ENCODE measurements at regions not wholly inside any gene's neighbourhood (a gene's known extent, or its start where the extent isn't known, plus 50 kb on each side); places are given as distances from the start of the nearest gene placed in this dataset.
A peak's percentile ranks its signal among the peaks of the same experiment; 100 is the strongest.
"Not testable (repeated sequence)": the region's sequence is repeated elsewhere in the genome, so short reads cannot be mapped to it uniquely, and the experiment has no call there.

- peak; percentile 8 for DNase-seq
Observed at GRCh38 chr13:59261928-59262488, 901.7 kb downstream of the DIAPH3 start.

DNA sequence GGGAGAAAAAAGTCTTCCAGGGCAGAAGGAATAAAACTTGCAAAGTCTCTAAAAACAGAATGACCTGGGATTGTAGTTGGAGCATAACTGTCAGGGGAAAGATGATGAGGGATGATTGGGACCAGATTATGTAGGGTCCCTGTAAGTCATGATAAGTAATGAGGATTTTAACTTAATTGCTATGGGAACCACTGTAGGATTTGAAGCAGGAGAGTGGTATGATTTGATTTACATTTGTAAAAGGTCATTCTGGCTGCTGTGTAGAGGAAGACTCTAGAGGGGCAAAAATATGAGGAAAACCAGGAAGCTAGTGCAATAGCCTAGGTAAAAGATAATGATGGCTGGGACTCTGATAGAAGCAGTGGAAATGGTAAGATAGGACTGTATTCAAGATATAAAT, 900.2 kb downstream of the DIAPH3 start:
- no peak for DNase-seq

DNA sequence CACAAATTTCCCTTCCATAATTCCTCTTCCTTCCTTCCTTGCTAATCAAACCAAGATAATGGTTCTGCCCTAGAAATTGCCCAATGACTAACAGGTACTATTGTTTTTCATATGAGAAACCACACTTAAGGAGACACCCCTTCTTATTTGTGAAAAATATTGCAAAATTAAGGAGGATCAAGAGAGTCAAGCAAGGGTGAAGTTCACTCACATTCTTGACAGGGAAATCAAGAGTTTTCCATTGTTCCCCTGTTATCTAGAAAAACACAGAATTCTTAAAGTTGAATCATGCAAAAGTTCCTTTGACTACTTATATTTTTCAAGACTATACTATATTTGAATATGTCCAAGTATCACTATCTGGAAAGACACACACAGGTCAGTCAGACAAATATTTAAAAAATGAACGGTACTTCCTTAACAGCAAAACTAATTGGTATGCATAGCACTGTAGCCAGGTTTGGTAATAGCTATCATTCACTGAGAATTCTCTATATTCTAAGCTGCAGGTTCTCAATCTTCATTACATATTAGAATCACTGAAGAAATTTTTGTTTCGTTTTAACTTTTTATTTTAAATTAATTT, 897.2 kb downstream of the DIAPH3 start:
- no peak for DNase-seq

GRCh38 chr13:59269476-59269875, 894.3 kb downstream of the DIAPH3 start:
- DNase-seq: peak; percentile 84

GRCh38 chr13:59270327-59270726, 893.4 kb downstream of the DIAPH3 start:
- no peak for DNase-seq

DNA sequence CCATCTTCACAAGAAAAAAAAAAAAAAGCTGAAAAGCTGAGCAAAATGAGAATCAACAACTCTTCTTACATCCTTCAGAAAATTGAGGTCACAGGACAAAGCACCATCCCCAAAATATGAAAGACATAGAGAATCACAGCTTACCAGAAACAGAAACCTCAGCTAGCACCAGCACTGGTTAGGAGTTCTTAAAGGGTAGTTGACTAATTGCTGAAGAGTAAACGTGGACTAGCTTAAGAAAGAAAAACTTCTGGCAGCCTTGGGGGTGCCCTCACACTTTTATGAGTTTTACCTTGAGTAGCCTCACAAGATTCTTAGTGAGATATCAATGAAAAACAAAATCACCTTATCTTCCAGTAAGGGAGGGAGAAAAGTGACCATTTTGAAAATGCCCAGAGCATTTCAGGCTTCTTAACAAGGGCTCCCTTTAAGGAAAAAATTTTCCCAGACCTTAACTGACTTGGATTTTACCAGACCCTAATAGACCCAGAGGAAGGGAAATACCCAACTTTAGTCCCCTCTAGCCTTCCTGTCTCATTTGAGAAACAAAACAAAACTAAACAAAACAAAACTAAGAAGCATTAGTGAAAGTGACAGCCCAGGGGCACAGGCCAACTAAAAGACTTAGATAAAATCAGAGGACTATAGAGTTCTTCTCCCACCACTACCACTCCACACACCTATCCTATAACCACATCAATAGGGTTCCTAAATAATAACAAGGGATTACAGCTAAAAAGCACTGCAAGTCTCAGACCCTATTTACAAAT, 888.6 kb downstream of the DIAPH3 start:
- no peak for DNase-seq

- no peak for DNase-seq
Observed at GRCh38 chr13:59276436-59276835, 887.3 kb downstream of the DIAPH3 start.

DNA sequence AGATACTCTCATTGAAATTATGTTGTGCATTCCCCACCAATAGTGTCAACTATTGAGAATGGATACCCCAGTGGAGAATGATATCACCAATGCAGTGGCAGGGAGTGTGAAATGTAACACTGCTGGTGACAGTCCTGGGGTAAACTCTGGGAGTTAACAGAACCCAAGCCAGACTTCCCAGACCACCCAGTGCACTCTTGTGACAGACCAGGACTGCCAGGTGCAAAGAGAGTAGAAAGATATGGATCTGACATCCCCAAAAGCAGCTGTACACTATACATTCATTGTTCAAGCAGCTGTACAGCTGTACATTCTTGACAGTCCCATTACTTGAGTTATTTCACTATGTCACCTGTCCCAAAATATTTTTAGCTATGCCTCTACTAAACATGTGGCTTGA, 886.6 kb downstream of the DIAPH3 start:
- no peak for DNase-seq

GRCh38 chr13:59279028-59279427, 884.7 kb downstream of the DIAPH3 start:
- no peak for DNase-seq

GRCh38 chr13:59279576-59279975, 884.2 kb downstream of the DIAPH3 start:
- DNase-seq: no peak

GRCh38 chr13:59280297-59280696, 883.4 kb downstream of the DIAPH3 start:
- no peak for DNase-seq

DNA sequence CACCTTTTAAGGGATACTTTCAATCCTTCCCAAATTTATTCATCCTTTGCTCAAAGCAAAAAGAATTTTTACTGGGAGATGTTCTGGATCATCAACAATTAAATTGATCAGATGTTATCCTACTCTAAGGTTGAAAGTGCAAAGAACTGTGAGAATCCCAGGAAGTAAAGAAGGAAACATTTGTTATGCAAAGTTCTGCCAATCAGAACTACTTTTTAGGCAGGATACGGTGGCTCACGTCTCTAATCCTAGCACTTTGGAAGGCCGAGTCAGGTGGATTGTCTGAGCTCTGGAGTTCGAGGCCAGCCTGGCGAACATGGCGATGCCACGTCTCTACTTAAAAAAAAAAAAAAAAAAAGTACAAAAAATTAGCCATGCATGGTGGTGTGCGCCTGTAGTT, 882.3 kb downstream of the DIAPH3 start:
- DNase-seq: no peak

GRCh38 chr13:59292240-59292639, 871.5 kb downstream of the DIAPH3 start:
- not testable (repeated sequence) for DNase-seq

DNA sequence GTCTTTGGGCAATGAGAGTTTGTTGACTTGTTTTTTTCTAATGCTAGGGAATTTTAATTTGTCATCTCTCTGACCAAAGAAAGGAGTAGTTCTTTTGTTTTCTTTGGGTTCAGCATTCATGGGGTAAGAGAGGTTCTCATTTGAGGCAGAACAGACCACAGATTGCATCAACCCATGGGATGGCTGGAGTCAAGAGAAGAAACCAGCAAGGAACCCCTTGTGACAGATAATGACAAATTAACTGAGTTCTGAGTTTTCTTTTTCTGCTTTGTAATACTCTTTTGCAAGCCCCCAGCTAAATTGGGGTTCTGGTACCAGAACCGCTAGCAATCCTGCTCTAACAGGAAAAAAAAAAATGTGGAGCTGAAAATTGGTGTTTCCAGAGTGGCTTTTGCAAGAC, 864.1 kb downstream of the DIAPH3 start:
- DNase-seq: no peak

DNA sequence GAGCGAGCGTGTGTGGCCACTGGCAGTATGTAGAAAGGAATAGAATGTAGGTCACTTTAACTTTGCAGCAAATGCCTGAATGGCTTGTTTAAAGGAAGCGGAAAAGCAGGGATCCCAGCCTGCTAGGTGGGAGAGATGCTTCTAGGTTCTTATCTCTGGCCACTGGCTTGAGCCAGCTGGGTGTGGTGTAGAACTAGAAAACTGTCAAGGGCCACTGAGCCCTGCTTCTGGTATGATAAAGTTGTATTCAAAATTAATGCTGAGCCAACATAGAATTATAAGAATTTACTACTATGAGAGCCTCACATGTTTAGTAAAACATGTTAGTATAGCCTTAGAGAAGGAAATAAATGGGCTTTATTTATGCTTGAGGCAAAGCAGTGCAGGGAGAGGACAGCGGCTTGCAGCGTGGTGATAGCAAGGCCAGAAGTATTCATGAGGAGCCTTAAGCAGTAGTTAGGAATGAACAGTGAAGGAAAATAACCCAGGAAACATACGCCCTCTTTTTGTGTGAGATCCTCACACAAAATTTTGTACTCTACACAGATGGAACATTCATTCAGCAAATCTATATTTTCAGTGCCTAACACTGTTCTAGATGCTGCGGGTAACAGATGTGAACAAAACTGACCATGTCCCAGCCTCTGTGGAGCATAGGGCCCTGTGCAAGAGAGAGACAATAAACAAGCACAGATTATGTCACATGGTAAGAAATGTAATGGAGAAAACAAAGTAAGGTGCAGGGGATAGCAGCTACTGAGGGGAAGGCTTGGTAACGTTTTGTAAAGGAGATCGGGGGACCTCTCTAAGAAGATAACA, 863.2 kb downstream of the DIAPH3 start:
- no peak for DNase-seq

DNA sequence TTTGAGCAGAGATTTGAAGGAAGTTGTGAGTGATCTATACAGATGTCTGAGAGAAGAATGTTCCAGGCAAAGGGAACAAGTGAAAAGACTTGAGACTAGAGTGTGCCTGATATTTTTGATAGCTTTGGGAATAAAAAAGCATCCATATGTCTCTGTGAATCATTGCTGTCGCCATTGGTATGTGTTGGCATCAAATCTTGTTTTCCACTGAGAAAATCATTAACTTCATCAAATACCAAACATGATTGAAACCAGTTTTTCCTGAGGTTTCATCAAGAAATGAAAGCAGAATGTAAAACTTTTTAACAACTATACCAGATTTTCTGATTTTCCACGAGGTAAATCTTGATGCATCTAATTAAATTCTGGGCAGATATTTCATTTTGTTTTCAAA, 862.6 kb downstream of the DIAPH3 start:
- peak; percentile 7 for DNase-seq

- no peak for DNase-seq
Observed at GRCh38 chr13:59303433-59303832, 860.3 kb downstream of the DIAPH3 start.

- DNase-seq: no peak
Observed at GRCh38 chr13:59304596-59304995, 859.1 kb downstream of the DIAPH3 start.

- DNase-seq: no peak
Observed at GRCh38 chr13:59305896-59306295, 857.8 kb downstream of the DIAPH3 start.

- DNase-seq: no peak
Observed at GRCh38 chr13:59312776-59313175, 851.0 kb downstream of the DIAPH3 start.

DNA sequence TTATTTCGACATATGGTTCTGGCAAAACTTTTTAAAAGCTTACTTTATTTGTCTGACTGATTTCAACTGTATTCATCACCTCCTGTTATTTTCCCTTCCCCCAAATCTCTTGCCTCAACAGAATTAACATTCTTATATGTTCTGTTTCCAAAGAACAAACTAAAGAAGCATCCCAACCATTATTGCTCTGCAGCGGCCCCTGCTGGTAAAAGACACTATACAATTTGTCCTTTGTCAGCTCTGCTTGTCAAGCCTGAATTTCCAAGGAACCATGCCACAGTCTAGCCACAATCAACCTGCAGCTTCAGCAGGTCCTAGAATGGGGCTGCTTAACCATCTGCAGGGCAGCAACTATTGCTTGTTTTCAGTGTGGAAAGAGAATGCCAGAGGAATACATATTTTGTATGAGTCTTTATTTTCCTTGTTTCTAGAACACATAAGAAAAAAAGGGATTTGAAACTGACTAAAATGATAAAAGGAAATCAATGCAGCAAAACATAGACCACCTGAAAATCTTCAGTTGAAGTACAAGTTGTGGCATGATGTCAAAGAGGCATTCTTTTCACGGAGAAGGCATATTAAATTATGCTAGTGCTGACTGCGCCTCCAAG, 845.3 kb downstream of the DIAPH3 start:
- peak; percentile 68 for DNase-seq

GRCh38 chr13:59319276-59319675, 844.5 kb downstream of the DIAPH3 start:
- DNase-seq: no peak

- DNase-seq: no peak
Observed at GRCh38 chr13:59320021-59320420, 843.7 kb downstream of the DIAPH3 start.
